H1 (cell line): ENCODE measurements at regions not wholly inside any gene's neighbourhood (a gene's known extent, or its start where the extent isn't known, plus 50 kb on each side); places are given as distances from the start of the nearest gene placed in this dataset.

Source experiments
- ATF3 ChIP-seq: IDR thresholded peaks from 2 replicates; pipeline ENCODE4 v1.6.1; 2011; ENCODE audit warnings: low read depth, mild to moderate bottlenecking, low read length; ENCODE audit not compliant: insufficient read depth
- BACH1 ChIP-seq: IDR thresholded peaks from 2 replicates; pipeline ENCODE4 v1.6.1; 2012; ENCODE audit warnings: low read length, improper control_type of control experiment
- CHD7 ChIP-seq: fragments of 300-600 bp; sonication (generic); IDR thresholded peaks from 2 replicates; pipeline ENCODE4 v1.7.1; 2012; ENCODE audit warnings: low read length, moderate library complexity, mild to moderate bottlenecking, inconsistent platforms; ENCODE audit not compliant: insufficient replicate concordance
- EZH2 ChIP-seq: fragments of 200-600 bp; sonication (generic); IDR thresholded peaks from 2 replicates; pipeline ENCODE4 v1.7.1; 2012; ENCODE audit warnings: low read depth, mild to moderate bottlenecking, moderate library complexity, low read length, inconsistent platforms; ENCODE audit not compliant: severe bottlenecking
- MAX ChIP-seq: IDR thresholded peaks from 2 replicates; pipeline ENCODE4 v1.6.1; 2012; ENCODE audit warnings: inconsistent platforms
- PHF8 ChIP-seq: fragments of 200-600 bp; sonication (generic); conservative IDR thresholded peaks from 2 replicates; pipeline ENCODE4 v1.7.1; 2012; ENCODE audit warnings: low read depth, mild to moderate bottlenecking, inconsistent platforms, low read length, moderate library complexity
- SIN3A ChIP-seq, 2 experiments: IDR thresholded peaks in 1 of 2; conservative IDR thresholded peaks in 1 of 2; 2 replicates each; pipeline ENCODE4 v1.6.1; 2011 to 2012; ENCODE audit warnings: low read length in 2 of 2, improper control_type of control experiment in 1 of 2, low read depth in 1 of 2, mild to moderate bottlenecking in 1 of 2
- TEAD4 ChIP-seq: IDR thresholded peaks from 2 replicates; pipeline ENCODE4 v1.6.1; 2012; ENCODE audit warnings: low read depth, low read length, inconsistent platforms, mixed read lengths
- USF2 ChIP-seq: IDR thresholded peaks from 2 replicates; pipeline ENCODE4 v1.6.1; 2011; ENCODE audit warnings: low read length, improper control_type of control experiment

GRCh38 chr14:42090122-42090521 lies 483.4 kb downstream of the LRFN5 start (continued):
- no peak for TF ChIP-seq CHD7
- no peak for TF ChIP-seq PHF8
- TF ChIP-seq EZH2, result no peak
- TF ChIP-seq MAX, result no peak
- TF ChIP-seq ATF3, result no peak
- no peak for TF ChIP-seq TEAD4
- no peak for TF ChIP-seq USF2
- TF ChIP-seq BACH1, result no peak
- TF ChIP-seq SIN3A (conservative IDR thresholded peaks at IDR 0.05 in 1 of 2, IDR thresholded peaks at IDR 0.05 in 1 of 2; ENCODE audit: low read depth in 1 of 2, low read length in 2 of 2), result no peak
